ENCODE measurements at regions not wholly inside any gene's neighbourhood (a gene's known extent, or its start where the extent isn't known, plus 50 kb on each side); places are given as distances from the start of the nearest gene placed in this dataset.

DNA sequence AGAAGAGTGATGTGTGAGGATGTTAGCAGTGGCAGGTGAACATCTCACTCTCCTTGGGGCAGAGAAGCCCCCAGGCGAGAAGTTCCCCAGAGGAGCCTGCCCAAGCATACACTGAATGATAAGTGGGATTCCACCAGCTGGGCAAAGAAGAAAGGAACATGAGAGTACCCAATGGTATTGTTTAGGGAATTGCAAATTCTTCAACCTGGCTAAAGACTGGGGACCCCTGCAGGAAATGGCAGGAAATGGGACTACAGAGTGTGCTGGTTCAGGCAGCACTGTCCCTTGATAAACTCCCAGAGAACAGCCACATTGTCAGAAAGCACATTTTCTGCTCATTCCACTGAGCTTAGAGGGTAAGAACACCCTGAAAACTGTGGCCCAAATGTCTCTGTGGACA is 121.3 kb downstream of the RPS29 start:
- no peak for DNase-seq (ENCODE audit: low spot score)

DNA sequence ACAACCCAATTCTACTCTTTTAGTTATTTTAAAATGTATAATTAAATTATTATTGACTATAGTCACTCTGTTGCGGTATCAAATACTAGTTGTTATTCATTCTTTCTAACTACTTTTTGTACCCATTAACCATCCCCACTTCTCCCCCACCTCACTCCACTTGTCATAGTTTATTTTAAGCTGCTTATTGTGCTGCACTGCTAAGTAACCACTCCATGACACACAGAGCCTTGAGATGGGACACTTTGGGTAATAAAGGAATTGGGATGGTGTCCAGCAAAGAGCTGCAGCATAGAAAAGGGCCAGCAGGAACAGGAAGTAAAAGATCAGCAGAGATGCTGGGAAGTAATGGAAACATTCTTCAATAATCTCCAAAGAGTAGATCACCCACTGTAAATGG is 123.0 kb downstream of the RPS29 start:
- no peak for DNase-seq (ENCODE audit: low spot score)

DNA sequence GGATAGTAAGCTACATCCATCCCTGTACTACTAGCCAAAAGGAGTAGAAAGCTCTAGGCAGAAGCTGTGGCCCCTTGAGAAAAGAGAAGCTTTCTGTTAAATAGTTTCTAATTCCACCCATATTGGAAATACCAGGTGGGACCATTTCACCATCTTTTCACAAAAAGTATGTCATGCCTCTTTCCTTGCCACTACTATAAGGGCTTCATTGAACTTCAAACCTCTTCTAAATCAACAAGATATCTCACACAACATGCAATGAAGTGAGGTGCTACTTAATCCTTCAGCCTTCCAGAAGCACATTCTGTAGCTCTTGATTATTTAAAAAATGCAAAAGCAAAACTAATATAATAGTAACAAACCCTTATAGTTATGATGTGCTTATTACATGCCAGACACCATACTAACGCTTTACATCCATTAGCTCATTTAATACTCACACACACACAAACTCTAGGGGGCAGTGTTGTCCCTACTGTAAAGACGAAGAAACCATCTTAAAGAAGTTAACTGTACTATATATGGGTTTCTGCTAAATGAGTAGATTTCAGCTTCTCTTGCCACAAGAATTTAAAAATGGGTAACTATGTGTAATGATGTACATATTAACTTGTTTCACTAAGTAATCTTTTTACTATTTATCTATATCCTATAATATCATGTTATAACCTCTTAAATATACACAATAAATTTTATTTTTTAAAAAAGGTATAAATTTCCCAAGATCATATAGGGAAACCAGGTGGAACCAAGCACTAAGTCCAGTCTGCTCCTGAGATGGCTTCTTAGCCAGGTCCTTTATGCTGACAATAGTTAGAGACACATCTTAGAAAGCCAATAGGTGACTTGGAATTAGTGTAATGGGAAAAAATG is 124.4 kb downstream of the RPS29 start:
- peak; percentile 53 for DNase-seq (ENCODE audit: low spot score)

- DNase-seq (ENCODE audit: low spot score), result no peak
Observed at GRCh38 chr14:49460662-49461061, 125.5 kb downstream of the RPS29 start.

GRCh38 chr14:49456589-49456988 is 129.6 kb downstream of the RPS29 start:
- no peak for DNase-seq (ENCODE audit: low spot score)

GRCh38 chr14:49451938-49452337 is 134.2 kb downstream of the RPS29 start:
- DNase-seq (ENCODE audit: low spot score), result no peak

GRCh38 chr14:49449749-49450148 is 136.4 kb downstream of the RPS29 start:
- DNase-seq (ENCODE audit: low spot score), result no peak

- DNase-seq (ENCODE audit: low spot score), result peak; percentile 50
Observed at GRCh38 chr14:49447540-49448107, 138.6 kb downstream of the RPS29 start.

DNA sequence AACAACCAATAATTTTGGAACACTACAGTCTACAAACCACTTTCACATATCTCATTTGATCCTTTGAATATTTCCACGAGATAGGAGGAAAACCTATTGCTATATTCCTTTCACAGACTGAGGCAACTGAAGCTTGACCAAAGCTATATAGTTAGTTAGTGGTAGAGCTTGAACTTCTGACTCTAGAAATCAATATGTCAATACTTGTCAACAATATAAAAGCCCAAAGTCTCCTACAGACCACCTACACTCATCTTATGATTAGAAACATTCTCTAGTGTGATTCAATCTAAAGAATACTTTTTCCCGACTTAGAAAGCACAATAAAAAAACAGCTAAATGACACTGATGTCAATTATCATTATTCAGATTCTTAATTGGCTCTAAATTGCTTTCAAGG is 139.4 kb downstream of the RPS29 start:
- DNase-seq (ENCODE audit: low spot score), result no peak

- DNase-seq (ENCODE audit: low spot score), result no peak
Observed at GRCh38 chr14:49438256-49438770, 147.9 kb downstream of the RPS29 start.

DNA sequence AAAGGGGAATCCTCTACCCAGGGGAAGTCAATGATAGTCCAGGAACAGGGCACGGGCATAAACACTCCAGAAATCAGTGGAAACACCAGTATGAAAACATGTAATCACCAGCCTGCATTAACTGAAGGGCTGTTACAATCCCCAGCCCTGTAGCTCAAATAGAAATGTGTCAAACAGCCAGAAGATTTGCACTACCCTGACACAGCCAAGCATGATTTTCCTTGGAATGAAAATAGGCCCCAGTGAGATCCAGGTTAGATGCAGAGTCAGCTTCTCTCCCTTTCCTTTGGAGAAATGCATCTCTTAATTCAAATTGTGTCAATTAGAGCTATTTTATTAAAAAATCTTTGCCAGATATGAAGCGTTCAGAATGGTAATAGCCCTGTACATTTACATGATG is 158.1 kb downstream of the RPS29 start:
- no peak for DNase-seq (ENCODE audit: low spot score)

DNA sequence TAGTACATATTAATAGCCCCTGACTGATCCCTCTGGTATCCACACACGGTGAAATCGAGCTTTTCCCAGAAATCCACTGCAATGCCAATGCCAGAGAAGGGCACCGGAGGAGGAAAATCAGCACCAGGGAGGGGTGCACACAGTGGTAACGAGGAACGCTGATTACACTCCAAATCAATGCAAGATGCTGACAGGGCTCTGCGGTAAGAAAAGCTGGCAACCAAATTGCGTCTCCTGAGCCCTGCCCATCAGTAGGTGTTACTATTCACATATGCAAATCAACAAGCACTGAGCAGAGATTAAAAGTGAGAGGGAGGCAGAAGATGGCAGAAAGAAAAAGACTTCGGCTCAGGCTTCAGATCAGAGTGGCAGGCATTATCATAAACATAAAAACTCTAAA is 159.1 kb downstream of the RPS29 start:
- DNase-seq (ENCODE audit: low spot score), result no peak

GRCh38 chr14:49425921-49426320 is 160.3 kb downstream of the RPS29 start:
- no peak for DNase-seq (ENCODE audit: low spot score)

GRCh38 chr14:49424436-49425331 is 161.5 kb downstream of the RPS29 start:
- no peak for DNase-seq (ENCODE audit: low spot score)

GRCh38 chr14:49420201-49420600 is 166.0 kb downstream of the RPS29 start:
- no peak for DNase-seq (ENCODE audit: low spot score)

DNA sequence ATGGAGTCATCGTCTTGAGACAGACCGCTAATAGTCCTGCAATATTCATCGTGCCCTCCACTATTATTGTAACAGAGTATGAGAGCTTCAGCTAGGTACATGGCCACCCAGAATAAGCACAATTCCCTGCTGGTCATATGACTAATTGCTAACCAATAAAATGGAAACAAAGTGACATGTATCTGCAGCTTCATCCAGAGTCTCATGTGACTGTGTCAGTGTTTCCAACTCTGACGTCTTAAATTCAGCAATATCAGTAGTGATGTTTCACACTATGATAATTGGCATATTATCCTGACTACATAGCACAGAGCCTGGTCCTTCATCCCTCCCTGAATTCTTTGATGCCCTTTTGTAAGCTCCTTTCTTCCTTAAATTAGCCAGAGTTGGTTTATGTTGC is 167.4 kb downstream of the RPS29 start:
- DNase-seq (ENCODE audit: low spot score), result no peak

- DNase-seq (ENCODE audit: low spot score), result no peak
Observed at GRCh38 chr14:49417790-49418189, 168.4 kb downstream of the RPS29 start.

- DNase-seq (ENCODE audit: low spot score), result no peak
Observed at GRCh38 chr14:49408187-49408933, 177.8 kb downstream of the RPS29 start.

DNA sequence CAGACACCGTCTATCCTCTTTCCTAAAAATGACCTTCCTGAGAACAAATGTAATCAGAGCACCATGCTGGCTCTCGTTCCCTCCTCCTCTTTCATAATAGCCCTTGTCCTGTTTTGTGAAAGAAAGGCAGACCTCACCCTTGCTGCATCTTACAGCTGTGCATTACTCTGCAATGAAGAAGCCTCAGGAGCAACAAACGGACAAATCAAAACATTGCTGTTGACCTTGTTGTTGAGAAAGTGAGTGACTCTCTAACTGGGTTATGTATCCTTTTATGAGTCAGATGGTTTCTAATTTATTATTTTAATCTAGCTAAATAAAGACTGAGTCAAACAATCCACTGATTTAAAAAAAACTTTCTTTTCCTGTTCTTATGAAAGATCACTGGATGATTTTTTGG is 180.9 kb downstream of the RPS29 start:
- DNase-seq (ENCODE audit: low spot score), result no peak

- DNase-seq (ENCODE audit: low spot score), result no peak
Observed at GRCh38 chr14:49401373-49401772, 184.8 kb downstream of the RPS29 start.

DNA sequence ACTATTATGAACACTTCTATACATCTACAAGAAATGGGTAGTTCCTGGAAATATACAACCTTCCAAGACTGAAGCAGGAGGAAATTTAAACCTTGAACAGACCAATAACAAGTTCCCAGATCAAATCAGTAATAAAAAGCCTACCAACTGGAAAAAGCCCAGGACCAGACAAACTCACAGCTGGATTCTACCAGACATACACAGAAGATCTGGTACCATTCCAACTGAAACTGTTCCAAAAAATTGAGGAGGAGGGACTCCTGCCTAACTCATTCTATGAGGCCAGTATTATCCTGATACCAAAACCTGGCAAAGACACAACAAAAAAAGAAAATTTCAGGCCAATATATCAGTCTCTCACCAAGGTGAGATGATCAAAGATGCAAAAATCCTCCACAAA is 189.4 kb downstream of the RPS29 start:
- DNase-seq (ENCODE audit: low spot score), result no peak

- DNase-seq (ENCODE audit: low spot score), result no peak
Observed at GRCh38 chr14:49381778-49382177, 204.4 kb downstream of the RPS29 start.
